Skin of body (tissue), 1 donor: ENCODE measurements at regions not wholly inside any gene's neighbourhood (a gene's known extent, or its start where the extent isn't known, plus 50 kb on each side); places are given as distances from the start of the nearest gene placed in this dataset.

ENCODE experiments used
- DNase-seq: peaks from one replicate; lab custom pipeline; 2025; lab: John Stamatoyannopoulos, UW

- DNase-seq: no peak
These were observed 363.7 kb upstream of the ISX start for GRCh38 chr22:34702279-34702678.

GRCh38 chr22:34709641-34710040 is 356.3 kb upstream of the ISX start:
- DNase-seq: no peak

DNA sequence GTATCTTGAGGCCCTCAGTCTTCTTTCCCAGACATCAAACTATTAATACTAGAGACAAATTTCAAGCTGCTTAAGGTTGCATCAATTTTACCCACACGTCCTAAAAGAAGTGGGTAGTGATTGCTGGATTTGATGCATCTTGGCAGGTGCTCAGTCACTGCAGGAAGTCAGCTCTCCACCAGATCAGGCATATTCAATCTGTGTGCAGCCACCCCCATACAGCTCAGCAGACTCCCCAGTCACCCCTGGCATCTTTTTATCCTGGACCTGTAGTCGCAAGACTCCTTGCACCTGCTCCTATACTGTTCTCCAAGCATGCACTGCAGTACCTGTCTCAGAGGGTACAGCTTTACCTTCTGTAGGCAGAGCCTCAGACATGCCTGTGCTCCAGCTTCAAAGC is 343.1 kb upstream of the ISX start:
- no peak for DNase-seq

DNA sequence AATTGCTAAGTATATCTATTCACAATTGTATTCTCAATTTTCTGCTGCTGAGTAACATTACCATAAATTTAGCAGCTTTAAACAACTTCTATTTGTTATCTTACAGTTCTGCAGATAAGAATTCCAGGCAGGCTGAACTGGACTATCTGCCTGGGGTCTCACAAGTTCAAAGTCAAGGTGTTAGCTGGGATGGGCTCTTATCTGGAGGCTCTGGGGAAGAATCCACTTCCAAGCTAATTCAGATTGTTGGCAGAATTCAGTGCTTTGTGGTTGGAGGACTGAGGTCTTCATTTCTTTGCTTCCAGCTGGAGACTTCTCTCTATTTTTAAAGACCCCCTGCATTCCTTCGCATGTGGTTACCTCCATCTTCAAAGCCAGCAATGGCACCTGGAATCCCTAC is 329.9 kb upstream of the ISX start:
- DNase-seq: no peak

DNA sequence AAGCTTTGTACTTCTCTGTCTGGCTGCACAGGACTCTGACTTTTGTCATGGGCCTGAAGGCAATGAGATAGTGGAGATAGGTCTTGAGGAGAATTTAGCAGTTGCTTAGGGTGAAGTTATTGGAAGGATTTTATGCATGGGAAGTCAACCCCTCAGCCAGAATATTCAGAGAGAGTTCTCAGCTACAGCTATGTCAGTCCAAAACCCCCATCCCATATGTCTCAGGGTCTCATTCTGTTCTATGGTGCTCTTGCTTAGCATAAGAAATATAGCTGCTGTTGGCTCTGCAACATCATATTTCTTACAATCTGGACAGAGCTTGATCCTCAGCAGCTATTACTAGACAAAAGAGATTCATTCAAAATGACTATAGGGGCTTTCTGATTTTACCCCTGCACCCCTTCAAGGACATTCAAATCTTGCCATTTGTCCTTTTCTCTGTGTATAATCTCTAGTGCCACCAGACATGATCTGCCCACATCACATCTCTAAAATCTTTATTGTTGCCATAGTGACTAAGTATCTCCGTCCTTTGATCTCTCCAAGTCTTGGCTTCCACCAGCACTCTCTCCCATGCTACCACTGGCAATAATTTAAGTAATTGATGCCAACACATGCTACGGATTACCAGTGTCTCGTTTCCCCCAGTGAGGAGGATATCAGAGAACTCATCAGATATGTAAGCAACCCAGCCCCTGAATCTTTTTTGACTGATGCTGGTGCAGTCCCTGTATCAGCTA is 327.1 kb upstream of the ISX start:
- no peak for DNase-seq

DNA sequence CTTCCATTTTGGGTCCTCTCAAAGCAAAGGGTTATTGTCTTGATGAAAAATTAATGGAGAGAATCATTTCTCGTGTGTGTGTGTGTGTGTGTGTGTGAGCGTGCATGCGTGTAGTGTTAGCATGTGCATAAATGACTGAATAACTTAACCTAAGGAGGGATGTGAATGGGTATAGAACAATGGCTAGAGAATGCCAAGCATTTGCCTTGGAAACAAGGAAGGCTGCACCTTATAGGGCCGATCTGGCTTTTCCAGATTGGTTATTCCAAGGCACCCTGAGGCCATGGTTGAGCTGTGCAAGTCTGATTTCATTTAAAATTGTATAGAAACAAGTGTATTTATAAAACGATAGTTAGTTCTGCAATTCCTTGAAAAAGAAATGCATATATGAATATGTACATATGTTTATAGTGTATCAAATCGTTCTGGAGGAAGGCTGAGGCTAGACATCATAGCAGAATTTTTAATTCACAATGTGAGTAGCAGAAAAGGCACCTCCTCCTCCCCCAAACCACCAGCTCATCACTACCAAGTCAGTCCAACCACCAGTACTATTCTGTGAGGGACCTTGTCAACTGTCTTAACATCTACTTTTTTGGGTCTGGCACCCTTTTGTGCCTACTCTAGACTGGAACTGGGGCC is 322.7 kb upstream of the ISX start:
- no peak for DNase-seq

GRCh38 chr22:34760276-34761008 is 305.5 kb upstream of the ISX start:
- DNase-seq: peak; percentile 0

DNA sequence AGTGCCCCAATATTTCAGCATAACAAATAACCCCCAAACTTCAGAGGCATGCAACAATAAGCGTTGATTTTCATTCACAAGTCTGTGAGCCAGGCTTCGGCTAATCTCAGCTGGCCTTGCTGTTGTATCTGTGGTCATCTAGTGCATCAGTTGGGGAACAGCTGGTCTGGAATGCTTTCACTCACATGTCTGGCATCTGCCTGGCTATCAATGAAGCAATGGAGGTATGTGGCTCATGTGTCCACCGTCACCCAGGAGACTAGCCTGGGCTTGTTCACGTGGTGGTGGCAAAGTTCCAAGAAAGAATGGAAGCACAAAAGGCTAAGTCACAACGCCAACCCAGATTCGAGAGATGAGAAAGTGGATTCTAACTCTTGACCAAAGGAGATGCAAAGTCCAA is 304.8 kb upstream of the ISX start:
- peak; percentile 0 for DNase-seq

DNA sequence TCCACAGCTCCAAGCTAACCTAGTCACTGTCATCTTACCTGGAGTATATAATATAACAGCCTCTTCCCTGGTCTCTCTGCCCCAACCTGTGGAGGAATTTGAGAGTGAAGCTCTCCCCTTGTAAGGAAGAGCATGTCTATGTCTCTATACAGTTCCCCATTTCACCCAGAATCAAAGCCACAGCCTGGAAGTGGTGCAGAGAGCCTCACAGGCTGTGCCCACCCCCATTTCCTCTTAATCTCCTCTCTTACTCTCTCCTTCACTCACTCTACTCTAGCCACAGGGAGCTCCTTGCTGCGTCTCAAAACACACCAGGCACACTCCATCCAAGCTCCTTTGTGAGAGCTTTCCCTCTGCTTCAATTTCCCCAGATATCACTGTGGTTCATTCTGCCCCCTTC is 302.5 kb upstream of the ISX start:
- no peak for DNase-seq

DNA sequence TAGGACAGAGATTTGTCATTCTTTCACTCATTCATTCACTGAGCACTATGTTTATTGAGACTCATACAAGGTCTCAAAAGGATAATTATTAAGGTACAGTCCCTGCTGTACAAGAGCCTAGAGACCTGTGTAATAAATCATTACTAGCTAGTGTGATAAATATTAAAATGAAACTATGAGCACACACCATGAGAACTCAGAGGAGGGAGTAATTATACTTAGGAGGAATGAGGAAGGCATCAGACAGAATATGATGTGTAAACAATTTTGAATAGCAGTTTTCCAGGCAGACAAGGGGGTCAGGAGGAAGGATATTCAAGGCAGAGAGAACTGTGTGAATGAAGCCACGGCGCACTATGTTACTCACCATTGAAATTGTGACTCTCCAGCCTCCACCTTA is 300.8 kb upstream of the ISX start:
- DNase-seq: no peak

DNA sequence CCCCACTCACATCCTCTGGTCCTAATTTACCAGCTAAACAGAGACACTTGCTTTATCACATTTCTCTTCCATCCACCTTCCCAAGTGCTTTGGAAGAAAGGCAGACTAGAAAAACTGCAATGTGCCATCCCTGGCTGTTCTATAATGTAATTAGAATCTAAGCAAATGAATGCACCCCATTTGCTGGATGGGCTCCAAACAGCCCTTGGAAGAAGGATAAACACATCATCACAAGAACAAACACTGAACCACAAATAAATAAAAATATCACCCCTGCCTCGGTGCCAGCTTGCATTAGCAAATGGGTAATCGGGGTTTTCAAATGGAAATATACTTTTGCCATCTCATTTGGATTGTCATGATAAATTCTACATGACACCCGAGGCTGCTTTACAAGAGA is 296.6 kb upstream of the ISX start:
- DNase-seq: no peak

GRCh38 chr22:34776817-34777216 is 289.1 kb upstream of the ISX start:
- no peak for DNase-seq

DNA sequence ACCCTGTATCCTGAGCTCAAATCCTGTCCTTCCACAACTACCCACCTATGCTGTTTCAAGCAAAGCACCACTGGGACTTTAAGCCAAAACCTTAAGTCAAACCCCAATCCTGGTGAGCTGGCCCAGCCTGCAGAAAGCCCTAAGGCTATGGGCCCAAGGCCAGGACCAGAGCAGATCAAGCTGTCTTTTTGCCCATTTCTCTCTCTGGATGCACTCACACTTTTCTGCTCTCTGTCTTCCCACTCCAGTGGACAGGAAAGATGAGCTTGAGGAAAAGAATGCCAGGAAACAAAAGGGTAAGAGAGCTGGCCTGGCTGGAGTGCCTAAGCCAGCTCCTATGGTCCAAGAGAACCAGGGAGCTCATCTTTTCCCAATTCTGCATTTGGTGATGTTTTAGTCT is 284.3 kb upstream of the ISX start:
- DNase-seq: no peak

GRCh38 chr22:34783436-34783835 is 282.5 kb upstream of the ISX start:
- no peak for DNase-seq

- no peak for DNase-seq
These were observed 281.9 kb upstream of the ISX start for GRCh38 chr22:34784056-34784455.

GRCh38 chr22:34797826-34798225 is 268.1 kb upstream of the ISX start:
- no peak for DNase-seq

GRCh38 chr22:34798605-34799004 is 267.4 kb upstream of the ISX start:
- no peak for DNase-seq

DNA sequence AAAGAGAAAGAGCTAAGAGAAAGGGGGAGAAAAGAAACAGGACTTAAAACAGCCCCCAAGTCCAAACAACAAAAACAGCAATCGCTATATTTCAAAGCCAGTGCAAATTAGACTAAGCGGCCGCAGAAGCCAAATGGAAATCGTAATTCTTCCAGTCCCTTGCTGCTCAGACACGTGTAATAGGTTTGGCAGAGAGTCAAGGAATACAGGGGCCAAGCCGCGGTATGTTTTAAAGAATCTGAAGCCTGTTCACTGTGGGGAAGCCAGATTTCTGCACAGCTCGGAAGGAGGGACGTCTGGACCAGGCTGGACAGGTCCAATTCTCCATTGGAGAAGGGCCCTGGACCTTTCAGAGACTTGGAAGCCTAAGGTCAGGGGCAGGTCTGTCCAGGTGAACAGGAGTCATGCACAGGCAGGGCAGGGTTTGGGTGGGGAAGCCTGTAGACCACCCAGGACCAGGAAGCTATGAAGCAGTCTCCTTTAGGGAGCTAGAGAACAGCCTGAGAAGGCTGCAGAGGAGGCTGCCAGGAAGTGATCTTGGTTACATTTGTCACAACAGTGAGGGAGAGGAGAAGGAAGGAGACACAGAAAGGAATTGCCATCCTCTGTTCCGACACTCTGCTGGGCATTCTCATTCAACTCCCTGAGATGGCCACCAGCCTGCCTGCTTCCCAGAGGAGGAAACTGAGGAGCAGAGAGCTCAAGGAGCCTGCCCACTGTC is 265.5 kb upstream of the ISX start:
- peak; percentile 61 for DNase-seq

DNA sequence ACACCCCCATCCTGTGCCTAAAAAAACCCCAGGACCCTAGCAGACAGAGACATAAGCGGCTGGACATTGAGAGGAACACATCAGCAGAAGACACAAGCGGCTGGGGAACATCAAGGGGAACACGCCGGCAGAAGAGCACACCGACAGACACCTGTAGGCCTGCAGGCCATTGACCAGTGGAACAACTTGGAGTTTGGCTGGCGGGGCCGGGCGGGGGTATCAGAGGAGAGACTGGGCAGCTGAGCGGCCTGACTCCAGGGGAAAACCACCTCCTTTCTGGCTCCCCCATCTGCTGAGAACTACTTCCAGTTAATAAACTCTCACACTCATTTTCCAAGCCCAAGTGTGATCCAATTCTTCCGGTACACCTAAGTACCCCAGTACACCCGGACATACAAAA is 264.7 kb upstream of the ISX start:
- no peak for DNase-seq

GRCh38 chr22:34804091-34804490 is 261.9 kb upstream of the ISX start:
- no peak for DNase-seq

DNA sequence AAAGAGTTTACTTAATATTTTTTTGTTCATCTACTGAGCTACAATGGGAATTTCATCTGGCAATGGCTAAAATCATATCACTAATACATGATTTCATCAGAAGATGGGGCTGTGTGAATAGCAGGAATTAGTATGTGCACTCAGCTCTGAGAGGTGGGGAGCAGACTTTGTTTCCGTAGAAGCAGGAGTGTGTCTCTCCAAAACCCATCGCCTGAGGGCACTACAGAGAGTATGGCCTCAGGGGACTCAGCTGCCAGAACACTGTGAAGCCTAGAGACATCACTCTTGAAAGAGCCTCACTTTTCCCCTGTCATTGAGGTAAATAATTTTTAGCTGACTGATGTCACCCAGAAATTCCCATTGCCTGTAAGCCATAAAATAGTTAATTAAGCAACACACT is 261.4 kb upstream of the ISX start:
- no peak for DNase-seq

DNA sequence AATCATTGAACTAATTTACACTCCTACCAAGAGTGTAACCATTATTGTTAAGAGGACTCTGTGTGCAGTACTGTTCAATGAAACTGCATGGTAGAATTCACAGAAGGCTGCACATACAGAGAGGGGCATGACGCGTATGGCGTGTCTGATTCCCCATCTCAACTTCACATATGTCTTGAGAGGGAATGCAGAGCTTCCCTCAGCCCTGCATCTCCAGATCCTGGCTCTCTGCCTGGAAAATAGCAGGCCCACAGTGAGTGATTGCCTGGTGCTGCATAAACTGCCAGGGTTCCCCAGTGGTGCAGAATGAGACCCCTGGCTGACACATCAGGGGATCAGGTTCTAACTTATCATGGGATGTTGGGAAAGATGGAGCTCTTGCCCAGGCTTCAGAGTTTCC is 260.2 kb upstream of the ISX start:
- DNase-seq: peak; percentile 45
